ENCODE measurements at regions not wholly inside any gene's neighbourhood (a gene's known extent, or its start where the extent isn't known, plus 50 kb on each side); places are given as distances from the start of the nearest gene placed in this dataset.

GRCh38 chr10:129031844-129032150, 435.2 kb upstream of the MGMT start:
- ATAC-seq (no peak), FAIRE-seq (no peak), DNase-seq (ENCODE audit: low spot score) (no peak)
- no peaks in the 10 kb centered on the region for H3K36me3 ChIP-seq (replicated peaks in 1 of 2; ENCODE audit: control insufficient read depth in 1 of 2, insufficient read depth in 2 of 2, low read length in 2 of 2)
- no TSS peak for BruUV-seq (replicated peaks)
- TF ChIP-seq ZKSCAN8 (CRISPR knock-in tag; IDR thresholded peaks at IDR 0.05; ENCODE audit: borderline replicate concordance) (no peak), CCDC6 (CRISPR knock-in tag; IDR thresholded peaks at IDR 0.05) (no peak), ISL2 (CRISPR knock-in tag; IDR thresholded peaks at IDR 0.05) (no peak), TBL1XR1 (IDR thresholded peaks at IDR 0.05; ENCODE audit: borderline replicate concordance, low read length, partially characterized antibody) (no peak), ZNF761 (CRISPR knock-in tag; conservative IDR thresholded peaks at IDR 0.05) (no peak), SRSF1 (optimal IDR thresholded peaks at IDR 0.05; ENCODE audit: low read depth, low read length) (no peak), SNAI1 (CRISPR knock-in tag; IDR thresholded peaks at IDR 0.05; ENCODE audit: borderline replicate concordance) (no peak), ZFP36L1 (CRISPR knock-in tag; IDR thresholded peaks at IDR 0.05) (no peak), ZNF556 (CRISPR knock-in tag; IDR thresholded peaks at IDR 0.05; ENCODE audit: borderline replicate concordance) (no peak), ZFP41 (CRISPR knock-in tag; IDR thresholded peaks at IDR 0.05; ENCODE audit: borderline replicate concordance) (no peak), ZNF564 (CRISPR knock-in tag; IDR thresholded peaks at IDR 0.05) (no peak), NFKB2 (CRISPR knock-in tag; IDR thresholded peaks at IDR 0.05; ENCODE audit: borderline replicate concordance) (no peak), ZMYM3 (CRISPR knock-in tag; IDR thresholded peaks at IDR 0.05) (no peak), ZBTB44 (CRISPR knock-in tag; IDR thresholded peaks at IDR 0.05) (no peak), MLXIP (CRISPR knock-in tag; IDR thresholded peaks at IDR 0.05; ENCODE audit: borderline replicate concordance) (no peak)
- in situ Hi-C loops (cut with HindIII; ENCODE audit: extremely low pct_ligation_motif_present, low pct_unique_long_range_greater_than_20kb): loop anchor here (5.0 kb wide), 1 partner anchor 941 kb away; no protein-coding TSS in a partner anchor
- H3K27ac ChIP-seq (ENCODE audit: extremely low read length, insufficient read depth, low read length): no peak overlapping the region
- H4K20me1 ChIP-seq (ENCODE audit: insufficient read depth, low read length): no peaks in the 10 kb centered on the region
- H3K4me2 ChIP-seq (ENCODE audit: low read depth, low read length): no peak overlapping the region
- peaks cover 5 to 53% of the 10 kb centered on the region in 2 experiments; a peak in 3 of 5 replicates for H3K27me3 ChIP-seq (ENCODE audit: control insufficient read depth in 1 of 2, insufficient read depth in 2 of 2, low read length in 2 of 2)
- H3K4me1 ChIP-seq (ENCODE audit: insufficient read depth, low read length): no peaks in the 10 kb centered on the region
- POLR2A ChIA-PET: no interaction called here
- no peaks in the 10 kb centered on the region for H3K79me2 ChIP-seq (ENCODE audit: insufficient read depth, low read length)
- H3K9me3 ChIP-seq (ENCODE audit: low read length): no peaks in the 10 kb centered on the region
- no peak overlapping the region for H3K9ac ChIP-seq (ENCODE audit: insufficient read depth, low read depth, low read length)
- 0% methylated on average over 2 of the region's 2 CpGs for WGBS (ENCODE audit: low lambda C conversion rate)
- no peak overlapping the region for H3K4me3 ChIP-seq (replicated peaks in 1 of 3; ENCODE audit: insufficient read depth in 1 of 3, low read depth in 2 of 3, low read length in 3 of 3)
- intact Hi-C loops (cut with micrococcal nuclease; ENCODE audit: unreplicated experiment): loop anchor here (1.0 kb wide), 1 partner anchor 940 kb away; no protein-coding TSS in a partner anchor
- CTCF ChIA-PET (ENCODE audit: low intra/inter-chr PET ratio, low total read pairs): interaction anchor here (1.2 to 1.9 kb wide), 2 partner anchors 940 to 1096 kb away, joined by 3 to 15 read pairs; no protein-coding TSS in a partner anchor
- H2AFZ ChIP-seq (ENCODE audit: low read length): no peak overlapping the region

Measured in HepG2 (cell line).